H9 (cell line): ENCODE measurements at regions not wholly inside any gene's neighbourhood (a gene's known extent, or its start where the extent isn't known, plus 50 kb on each side); places are given as distances from the start of the nearest gene placed in this dataset.
A peak's percentile ranks its signal among the peaks of the same experiment; 100 is the strongest.
"Not testable (repeated sequence)": the region's sequence is repeated elsewhere in the genome, so short reads cannot be mapped to it uniquely, and the experiment has no call there.

Experiments
- DNase-seq: peaks from one replicate; pipeline ENCODE4 v3.0.0-alpha.2; 2017
- H2AFZ ChIP-seq: one replicate; pipeline ENCODE4 v1.6.1; 2013; ENCODE audit warnings: mild to moderate bottlenecking, low read length, control low read depth, moderate library complexity
- H2AK5ac ChIP-seq: 2 replicates; pipeline ENCODE4 v1.6.1; 2013; ENCODE audit warnings: low read length, control low read depth, mixed read lengths; ENCODE audit not compliant: insufficient read length
- H2BK120ac ChIP-seq: one replicate; pipeline ENCODE4 v1.6.1; 2013; ENCODE audit warnings: low read depth, mild to moderate bottlenecking, low read length, control low read depth, inconsistent platforms; ENCODE audit not compliant: poor library complexity, severe bottlenecking
- H2BK12ac ChIP-seq: 2 replicates; pipeline ENCODE4 v1.6.1; 2013; ENCODE audit warnings: low read length, control low read depth, mixed read lengths, low read depth; ENCODE audit not compliant: insufficient read length
- H2BK15ac ChIP-seq: 2 replicates; pipeline ENCODE4 v1.6.1; 2013; ENCODE audit warnings: low read depth, low read length, control low read depth
- H2BK20ac ChIP-seq: one replicate; pipeline ENCODE4 v1.6.1; 2013; ENCODE audit warnings: low read depth, mild to moderate bottlenecking, low read length, control low read depth, inconsistent platforms; ENCODE audit not compliant: poor library complexity, severe bottlenecking
- H2BK5ac ChIP-seq: 2 replicates; pipeline ENCODE4 v1.6.1; 2013; ENCODE audit warnings: low read length, control low read depth, mixed read lengths; ENCODE audit not compliant: insufficient read length
- H3K14ac ChIP-seq: 2 replicates; pipeline ENCODE4 v1.6.1; 2013; ENCODE audit warnings: low read length, control low read depth; ENCODE audit not compliant: insufficient read depth
- H3K18ac ChIP-seq: 2 replicates; pipeline ENCODE4 v1.6.1; 2013; ENCODE audit warnings: low read depth, mild to moderate bottlenecking, mixed read lengths, low read length, control low read depth; ENCODE audit not compliant: insufficient read length
- H3K23ac ChIP-seq: 2 replicates; pipeline ENCODE4 v1.6.1; 2013; ENCODE audit warnings: low read length, control low read depth, mixed read lengths, low read depth; ENCODE audit not compliant: insufficient read length
- H3K23me2 ChIP-seq: 2 replicates; pipeline ENCODE4 v1.6.1; 2013; ENCODE audit warnings: low read depth, mild to moderate bottlenecking, mixed read lengths, low read length, control low read depth; ENCODE audit not compliant: insufficient read length, poor library complexity, severe bottlenecking
- H3K27ac ChIP-seq: 2 replicates; pipeline ENCODE4 v1.5.1; 2013; ENCODE audit warnings: low read length, control low read depth, mixed read lengths, low read depth; ENCODE audit not compliant: insufficient read length
- H3K27me3 ChIP-seq: 2 replicates; pipeline ENCODE4 v1.6.1; 2013; ENCODE audit warnings: low read length, control low read depth, inconsistent platforms; ENCODE audit not compliant: insufficient read depth
- H3K4ac ChIP-seq: 2 replicates; pipeline ENCODE4 v1.6.1; 2013; ENCODE audit warnings: low read depth, mild to moderate bottlenecking, control low read depth, inconsistent platforms, low read length, moderate library complexity
- H3K4me1 ChIP-seq: 2 replicates; pipeline ENCODE4 v1.6.1; 2013; ENCODE audit warnings: low read length, control low read depth, inconsistent platforms; ENCODE audit not compliant: insufficient read depth
- H3K4me2 ChIP-seq: 2 replicates; pipeline ENCODE4 v1.6.1; 2013; ENCODE audit warnings: low read length, control low read depth, mixed read lengths; ENCODE audit not compliant: insufficient read length, insufficient read depth
- H3K56ac ChIP-seq: 2 replicates; pipeline ENCODE4 v1.6.1; 2013; ENCODE audit warnings: low read depth, mild to moderate bottlenecking, mixed read lengths, low read length, control low read depth; ENCODE audit not compliant: insufficient read length
- H3K79me1 ChIP-seq: 2 replicates; pipeline ENCODE4 v1.6.1; 2013; ENCODE audit warnings: low read depth, mild to moderate bottlenecking, moderate library complexity, low read length, control low read depth, inconsistent platforms; ENCODE audit not compliant: insufficient read depth, poor library complexity, severe bottlenecking
- H3K79me2 ChIP-seq: 2 replicates; pipeline ENCODE4 v1.6.1; 2013; ENCODE audit warnings: low read length, control low read depth, inconsistent platforms; ENCODE audit not compliant: insufficient read depth
- H3K9ac ChIP-seq: 2 replicates; pipeline ENCODE4 v1.6.1; 2013; ENCODE audit warnings: low read length, control low read depth, mixed read lengths; ENCODE audit not compliant: insufficient read length; ENCODE audit errors: extremely low read depth
- H3K9me3 ChIP-seq: one replicate; pipeline ENCODE4 v1.6.1; 2013; ENCODE audit warnings: low read depth, low read length, inconsistent platforms; ENCODE audit not compliant: control insufficient read depth
- H3T11ph ChIP-seq: one replicate; pipeline ENCODE4 v1.6.1; 2013; ENCODE audit warnings: mild to moderate bottlenecking, low read length, control low read depth, inconsistent platforms
- H4K20me1 ChIP-seq: one replicate; pipeline ENCODE4 v1.6.1; 2013; ENCODE audit not compliant: control insufficient read depth, insufficient read length, insufficient read depth
- H4K5ac ChIP-seq: 2 replicates; pipeline ENCODE4 v1.6.1; 2013; ENCODE audit warnings: low read depth, mild to moderate bottlenecking, mixed read lengths, low read length, control low read depth; ENCODE audit not compliant: insufficient read length
- H4K8ac ChIP-seq: replicated peaks from 2 replicates; pipeline ENCODE4 v1.6.1; 2013; ENCODE audit warnings: low read length, control low read depth, mixed read lengths, low read depth; ENCODE audit not compliant: insufficient read length
- H4K91ac ChIP-seq: 2 replicates; pipeline ENCODE4 v1.6.1; 2013; ENCODE audit warnings: low read depth, mild to moderate bottlenecking, moderate library complexity, mixed read lengths, low read length, control low read depth; ENCODE audit not compliant: insufficient read length
- H3K27ac Mint-ChIP-seq, 3 experiments: 2 replicates in 2 of 3; 3 replicates in 1 of 3; pipeline ENCODE4 v1.8.0; 2020 to 2021; ENCODE audit warnings: mixed read lengths in 3 of 3, mild to moderate bottlenecking in 1 of 3, moderate library complexity in 1 of 3
- H3K27me3 Mint-ChIP-seq: 2 replicates; pipeline ENCODE4 v1.8.0; 2021; ENCODE audit warnings: low read depth, mild to moderate bottlenecking, moderate library complexity, mixed read lengths
- H3K36me3 Mint-ChIP-seq, 3 experiments: 2 replicates in 2 of 3; 3 replicates in 1 of 3; pipeline ENCODE4 v1.8.0; 2020 to 2021; ENCODE audit warnings: low read depth in 3 of 3, mixed read lengths in 3 of 3; ENCODE audit not compliant: insufficient read depth in 1 of 3
- H3K4me1 Mint-ChIP-seq, 2 experiments: 2 replicates each; pipeline ENCODE4 v1.8.0; 2020; ENCODE audit warnings: mixed read lengths in 2 of 2
- H3K4me3 Mint-ChIP-seq, 2 experiments: 2 replicates in 1 of 2; 3 replicates in 1 of 2; pipeline ENCODE4 v1.8.0; 2020 to 2021; ENCODE audit warnings: mild to moderate bottlenecking in 2 of 2, mixed read lengths in 2 of 2, moderate library complexity in 1 of 2
- H3K9me3 Mint-ChIP-seq, 2 experiments: 2 replicates in 1 of 2; 3 replicates in 1 of 2; pipeline ENCODE4 v1.8.0; 2020; ENCODE audit warnings: mild to moderate bottlenecking in 2 of 2, mixed read lengths in 2 of 2, moderate library complexity in 1 of 2
- WGBS: extraction: QIAGEN DNeasy Blood & Tissue Kit; methylation state at CpG from one replicate; pipeline ENCODE4 v1.1.7; 2013; ENCODE audit warnings: missing lambda C conversion rate, low lambda C conversion rate, mixed read lengths; ENCODE audit not compliant: insufficient read length; ENCODE audit errors: extremely low coverage; 5-methylcytosine and 5-hydroxymethylcytosine counted together

GRCh38 chr2:87662316-87663290, 85.3 kb upstream of the PLGLB2 start:
- H2BK20ac ChIP-seq, H3T11ph ChIP-seq, H3K4ac ChIP-seq, H3K27me3 ChIP-seq, H3K27me3 Mint-ChIP-seq, H3K9me3 Mint-ChIP-seq, H3K18ac ChIP-seq, H3K4me1 Mint-ChIP-seq, H4K5ac ChIP-seq, H4K20me1 ChIP-seq, H4K91ac ChIP-seq, H3K9ac ChIP-seq, H3K4me2 ChIP-seq, H3K23me2 ChIP-seq, H3K79me1 ChIP-seq, H3K23ac ChIP-seq, H2BK5ac ChIP-seq, H2AFZ ChIP-seq, H2BK15ac ChIP-seq, H2BK12ac ChIP-seq, H3K56ac ChIP-seq, H3K4me1 ChIP-seq, H3K4me3 Mint-ChIP-seq, H3K9me3 ChIP-seq, H3K14ac ChIP-seq, H3K36me3 Mint-ChIP-seq, H2AK5ac ChIP-seq, H3K27ac ChIP-seq, H4K8ac ChIP-seq, H3K79me2 ChIP-seq: not testable (repeated sequence)
- DNase-seq = peak; percentile 86
- WGBS = no CpG with 5 or more reads among the region's 10 CpGs
- peak overlapping the region in 1 of 3 experiments; percentile 95; a peak in 2 of 7 replicates for H3K27ac Mint-ChIP-seq
- peak overlapping the region; percentile 61 for H2BK120ac ChIP-seq

GRCh38 chr2:87663347-87663746, 84.5 kb upstream of the PLGLB2 start:
- H3T11ph ChIP-seq, H3K27ac Mint-ChIP-seq, H4K8ac ChIP-seq, H3K27ac ChIP-seq, H2BK12ac ChIP-seq, H3K4ac ChIP-seq, H3K4me3 Mint-ChIP-seq, H3K18ac ChIP-seq, H3K23me2 ChIP-seq, H3K9me3 ChIP-seq, H3K4me1 Mint-ChIP-seq, H2BK120ac ChIP-seq, H3K56ac ChIP-seq, H3K79me2 ChIP-seq, H3K9me3 Mint-ChIP-seq, H3K79me1 ChIP-seq, H4K5ac ChIP-seq, H3K4me1 ChIP-seq, H2BK15ac ChIP-seq, H3K9ac ChIP-seq, H2BK5ac ChIP-seq, H3K23ac ChIP-seq, H3K14ac ChIP-seq, H3K36me3 Mint-ChIP-seq, H3K27me3 ChIP-seq, DNase-seq, H3K4me2 ChIP-seq, H3K27me3 Mint-ChIP-seq, H2AK5ac ChIP-seq, H2AFZ ChIP-seq, H4K91ac ChIP-seq, H2BK20ac ChIP-seq, H4K20me1 ChIP-seq: not testable (repeated sequence)
